ENCODE measurements at regions not wholly inside any gene's neighbourhood (a gene's known extent, or its start where the extent isn't known, plus 50 kb on each side); places are given as distances from the start of the nearest gene placed in this dataset.

DNA sequence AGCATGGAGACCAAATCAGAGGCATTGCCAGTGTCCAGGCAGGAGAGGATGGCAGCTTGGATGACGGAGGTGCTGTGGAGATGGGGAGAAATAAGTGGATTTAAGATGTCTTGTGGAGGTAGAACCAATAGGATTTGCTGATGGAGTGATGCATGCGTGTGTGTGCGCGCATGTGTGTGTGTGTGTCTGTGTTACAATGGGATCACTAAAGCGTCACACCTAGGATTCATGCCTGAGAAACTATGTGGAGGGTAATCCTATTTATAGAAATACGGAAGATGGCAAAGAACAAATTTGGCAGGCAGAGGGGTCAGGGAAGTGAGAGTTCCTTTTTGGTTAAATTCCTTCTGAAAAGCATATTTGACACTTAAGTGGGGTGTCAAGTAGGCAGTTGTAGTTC is 64.8 kb upstream of the ARL8B start:
- TF ChIP-seq POLR2A (IDR thresholded peaks at IDR 0.05), result no peak
- TF ChIP-seq, protein P1, sequence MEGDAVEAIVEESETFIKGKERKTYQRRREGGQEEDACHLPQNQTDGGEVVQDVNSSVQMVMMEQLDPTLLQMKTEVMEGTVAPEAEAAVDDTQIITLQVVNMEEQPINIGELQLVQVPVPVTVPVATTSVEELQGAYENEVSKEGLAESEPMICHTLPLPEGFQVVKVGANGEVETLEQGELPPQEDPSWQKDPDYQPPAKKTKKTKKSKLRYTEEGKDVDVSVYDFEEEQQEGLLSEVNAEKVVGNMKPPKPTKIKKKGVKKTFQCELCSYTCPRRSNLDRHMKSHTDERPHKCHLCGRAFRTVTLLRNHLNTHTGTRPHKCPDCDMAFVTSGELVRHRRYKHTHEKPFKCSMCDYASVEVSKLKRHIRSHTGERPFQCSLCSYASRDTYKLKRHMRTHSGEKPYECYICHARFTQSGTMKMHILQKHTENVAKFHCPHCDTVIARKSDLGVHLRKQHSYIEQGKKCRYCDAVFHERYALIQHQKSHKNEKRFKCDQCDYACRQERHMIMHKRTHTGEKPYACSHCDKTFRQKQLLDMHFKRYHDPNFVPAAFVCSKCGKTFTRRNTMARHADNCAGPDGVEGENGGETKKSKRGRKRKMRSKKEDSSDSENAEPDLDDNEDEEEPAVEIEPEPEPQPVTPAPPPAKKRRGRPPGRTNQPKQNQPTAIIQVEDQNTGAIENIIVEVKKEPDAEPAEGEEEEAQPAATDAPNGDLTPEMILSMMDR (IDR thresholded peaks at IDR 0.05), result no peak

Measured in right lobe of liver (tissue), 4 donors.